Heart left ventricle (tissue), 16 donors: ENCODE measurements at regions not wholly inside any gene's neighbourhood (a gene's known extent, or its start where the extent isn't known, plus 50 kb on each side); places are given as distances from the start of the nearest gene placed in this dataset.

Experiments used
- ATAC-seq, 4 donors: fragments of 200-7000 bp; cut with Tn5 transposase; one replicate each; pipeline ENCODE4 v1.9.1; 2020 to 2022; ENCODE audit warnings: moderate library complexity in 4 of 4, mild to moderate bottlenecking in 3 of 4, moderate number of reproducible peaks in 1 of 4
- DNase-seq, 5 donors: peaks; one replicate each; pipeline ENCODE4 v3.0.0-alpha.2; 2020
- H3K27ac ChIP-seq, 12 donors: fragments of 200-600 bp; sonication (generic) in 4 of 12; one replicate each; pipeline versions ENCODE4 v1.5.0 to v1.8.0; 2016 to 2022; ENCODE audit warnings: mild to moderate bottlenecking in 2 of 12
- H3K27me3 ChIP-seq, 9 donors: fragments of 200-600 bp; sonication (generic) in 2 of 9; one replicate each; pipeline versions ENCODE4 v1.5.1 to v1.8.0; 2016 to 2022; ENCODE audit warnings: mild to moderate bottlenecking in 3 of 9
- H3K36me3 ChIP-seq, 9 donors: fragments of 200-600 bp; sonication (generic) in 2 of 9; one replicate each; pipeline versions ENCODE4 v1.5.0 to v1.8.0; 2018 to 2022; ENCODE audit warnings: mild to moderate bottlenecking in 2 of 9
- H3K4me1 ChIP-seq, 12 donors: fragments of 200-600 bp; sonication (generic) in 4 of 12; one replicate each; pipeline versions ENCODE4 v1.5.0 to v1.8.0; 2016 to 2022; ENCODE audit warnings: mild to moderate bottlenecking in 3 of 12
- H3K4me3 ChIP-seq, 12 donors: fragments of 200-600 bp; sonication (generic) in 4 of 12; one replicate each; pipeline versions ENCODE4 v1.5.0 to v1.8.0; 2017 to 2022; ENCODE audit warnings: mild to moderate bottlenecking in 9 of 12, moderate library complexity in 4 of 12
- H3K9me3 ChIP-seq, 12 donors: fragments of 200-600 bp; sonication (generic) in 4 of 12; one replicate each; pipeline versions ENCODE4 v1.5.0 to v1.8.0; 2016 to 2022; ENCODE audit warnings: mild to moderate bottlenecking in 1 of 12
- CTCF ChIP-seq, 12 donors: fragments of 200-600 bp; sonication (generic) in 4 of 12; IDR thresholded peaks; one replicate each; pipeline versions ENCODE4 v1.5.0 to v1.8.0; 2018 to 2022; ENCODE audit warnings: antibody characterized with exemption in 12 of 12, mild to moderate bottlenecking in 5 of 12
- POLR2A ChIP-seq, 2 donors: fragments of 450-650 bp; IDR thresholded peaks; one replicate each; pipeline ENCODE4 v1.6.1; 2017; ENCODE audit warnings: antibody characterized with exemption in 2 of 2, mild to moderate bottlenecking in 2 of 2, moderate library complexity in 2 of 2
- WGBS, 4 donors: extraction: QIAGEN DNeasy Blood & Tissue Kit in 2 of 4; methylation state at CpG; one replicate each; pipeline versions ENCODE4 v1.1.5 to v1.1.7; 2013 to 2018; 5-methylcytosine and 5-hydroxymethylcytosine counted together
- intact Hi-C, 10 donors: fragments of 100-400 bp; cut with DNase I; formaldehyde crosslinking; loops; one replicate each; pipeline versions ENCODE4 v1.11.1 to v1.14.2; 2022
- donor health status: ischemic (EF 13 %, LVEDD 7.1; RV severe dilation, severe dysfunction).
- donor health status: healthy with polysubstance abuse.
- donor health status: DM: no; HTN: yes; CAD: no.
- donor health status: DM: no; HTN: no; CAD: no.
- donor health status: ischemic (EF 25% LVEDD 6.9; RV normal size, moderate dysfunction).
- donor health status: ischemic (EF 25% LVEDD 5.7; RV mildly dilated, moderate dysfunction).
- donor health status: healthy.
- donor health status: DM: yes; HTN: yes; CAD: no.
- donor health status: ischemic (EF 35%, LVEDD 5.7; RV mildly dilated, moderate dysfunction).
- donor health status: nonischemic (EF 11% LVEDD 7.7; RV severe dilation, severe dysfunction).
- donor health status: DM: yes; HTN: yes; CAD: no.
- donor health status: PGD.
- donor health status: ischemic (EF 29% LVEDD 5.4; RV normal size, mild dysfunction).
- donor health status: nonischemic (EF 23%, LVEDD 6.1; RV moderate dilation, normal function).

- H3K36me3 ChIP-seq = no peaks in the 10 kb centered on the region
- H3K4me1 ChIP-seq = no peaks in the 10 kb centered on the region
- no peak for TF ChIP-seq CTCF (IDR thresholded peaks at IDR 0.05)
- no peak for TF ChIP-seq POLR2A (IDR thresholded peaks at IDR 0.05)
- H3K27me3 ChIP-seq = no peaks in the 10 kb centered on the region
- no peak overlapping the region for H3K4me3 ChIP-seq
- DNase-seq = no peak
- intact Hi-C loops = no loop called here
- H3K9me3 ChIP-seq = no peaks in the 10 kb centered on the region
- ATAC-seq = no peak
- H3K27ac ChIP-seq = no peak overlapping the region
- 72 to 83% (median 77%) methylated on average over 6 of the region's 6 CpGs for whole genome bisulfite sequencing, 4 donors
Observed at GRCh38 chr6:145227593-145227992, 507.7 kb downstream of the EPM2A start.

GRCh38 chr6:145228962-145229582 is 506.2 kb downstream of the EPM2A start:
- 91 to 98% (median 96%) methylated on average over 3 of the region's 3 CpGs for WGBS, 4 donors

GRCh38 chr6:145233955-145234354 is 501.4 kb downstream of the EPM2A start:
- DNase-seq = no peak
- WGBS, 4 donors = 84 to 89% (median 85%) methylated on average over 2 of the region's 2 CpGs
- no peak for ATAC-seq
- TF ChIP-seq POLR2A (IDR thresholded peaks at IDR 0.05) = no peak
- no peak for TF ChIP-seq CTCF (IDR thresholded peaks at IDR 0.05)
- no peak overlapping the region for H3K27ac ChIP-seq
- H3K9me3 ChIP-seq = no peaks in the 10 kb centered on the region
- no peaks in the 10 kb centered on the region for H3K4me1 ChIP-seq
- intact Hi-C loops = no loop called here
- no peaks in the 10 kb centered on the region for H3K27me3 ChIP-seq
- no peaks in the 10 kb centered on the region for H3K36me3 ChIP-seq
- no peak overlapping the region for H3K4me3 ChIP-seq

More at GRCh38 chr6:145228962-145229582, 506.2 kb downstream of the EPM2A start:
- Histone ChIP-seq H3K4me1 (no peaks in the 10 kb centered on the region), H3K27me3 (no peaks in the 10 kb centered on the region), H3K9me3 (no peaks in the 10 kb centered on the region), H3K36me3 (no peaks in the 10 kb centered on the region), H3K4me3 (no peak overlapping the region), H3K27ac (no peak overlapping the region)
- TF ChIP-seq CTCF (IDR thresholded peaks at IDR 0.05) (no peak), POLR2A (IDR thresholded peaks at IDR 0.05) (no peak)
- ATAC-seq = no peak
- no peak for DNase-seq
- intact Hi-C loops = no loop called here

GRCh38 chr6:145235207-145235606 is 500.1 kb downstream of the EPM2A start:
- H3K27ac ChIP-seq = no peak overlapping the region
- no peak for TF ChIP-seq CTCF (IDR thresholded peaks at IDR 0.05)
- no peak for TF ChIP-seq POLR2A (IDR thresholded peaks at IDR 0.05)
- no peak for DNase-seq
- WGBS, 4 donors = 95 to 97% (median 97%) methylated on average over 1 of the region's 1 CpG
- no peaks in the 10 kb centered on the region for H3K4me1 ChIP-seq
- no peak overlapping the region for H3K4me3 ChIP-seq
- H3K9me3 ChIP-seq = no peaks in the 10 kb centered on the region
- intact Hi-C loops = no loop called here
- H3K36me3 ChIP-seq = no peaks in the 10 kb centered on the region
- no peak for ATAC-seq
- no peaks in the 10 kb centered on the region for H3K27me3 ChIP-seq
